ENCODE measurements at regions not wholly inside any gene's neighbourhood (a gene's known extent, or its start where the extent isn't known, plus 50 kb on each side); places are given as distances from the start of the nearest gene placed in this dataset.

DNA sequence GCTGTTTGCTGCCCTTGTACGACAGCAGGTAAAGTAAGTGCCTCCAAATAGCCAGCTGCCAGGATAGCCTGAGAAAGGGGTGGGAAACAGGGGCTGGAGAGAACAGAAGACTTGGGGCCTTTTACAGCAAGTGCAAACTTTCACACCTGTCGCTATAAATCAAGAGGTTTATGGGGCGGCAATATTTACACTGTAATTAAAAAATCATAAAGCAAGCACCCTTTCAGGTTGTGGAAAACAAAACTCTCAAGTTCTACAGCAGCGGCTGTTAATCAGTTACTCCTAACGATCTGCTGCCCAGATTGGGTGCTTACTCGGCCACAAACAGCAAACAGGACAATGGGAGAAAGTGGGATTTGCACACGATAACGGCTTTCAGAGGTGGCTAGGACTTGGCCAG lies 359.5 kb upstream of the ETAA1 start:
- TF ChIP-seq, protein P1, sequence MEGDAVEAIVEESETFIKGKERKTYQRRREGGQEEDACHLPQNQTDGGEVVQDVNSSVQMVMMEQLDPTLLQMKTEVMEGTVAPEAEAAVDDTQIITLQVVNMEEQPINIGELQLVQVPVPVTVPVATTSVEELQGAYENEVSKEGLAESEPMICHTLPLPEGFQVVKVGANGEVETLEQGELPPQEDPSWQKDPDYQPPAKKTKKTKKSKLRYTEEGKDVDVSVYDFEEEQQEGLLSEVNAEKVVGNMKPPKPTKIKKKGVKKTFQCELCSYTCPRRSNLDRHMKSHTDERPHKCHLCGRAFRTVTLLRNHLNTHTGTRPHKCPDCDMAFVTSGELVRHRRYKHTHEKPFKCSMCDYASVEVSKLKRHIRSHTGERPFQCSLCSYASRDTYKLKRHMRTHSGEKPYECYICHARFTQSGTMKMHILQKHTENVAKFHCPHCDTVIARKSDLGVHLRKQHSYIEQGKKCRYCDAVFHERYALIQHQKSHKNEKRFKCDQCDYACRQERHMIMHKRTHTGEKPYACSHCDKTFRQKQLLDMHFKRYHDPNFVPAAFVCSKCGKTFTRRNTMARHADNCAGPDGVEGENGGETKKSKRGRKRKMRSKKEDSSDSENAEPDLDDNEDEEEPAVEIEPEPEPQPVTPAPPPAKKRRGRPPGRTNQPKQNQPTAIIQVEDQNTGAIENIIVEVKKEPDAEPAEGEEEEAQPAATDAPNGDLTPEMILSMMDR (IDR thresholded peaks at IDR 0.05): no peak
- TF ChIP-seq POLR2A (IDR thresholded peaks at IDR 0.05): no peak
- Histone ChIP-seq H3K4me1 (no peaks in the 10 kb centered on the region), H3K27me3 (peaks cover 0 to 6% (median 0%) of the 10 kb centered on the region in 4 donors), H3K27ac (no peak overlapping the region), H3K4me3 (no peak overlapping the region), H3K9me3 (no peaks in the 10 kb centered on the region), H3K36me3 (no peaks in the 10 kb centered on the region)
- no peak for DNase-seq
- intact Hi-C loops (cut with DNase I): no loop called here
- WGBS, 2 donors: 74 to 78% methylated on average over 8 of the region's 8 CpGs

DNA sequence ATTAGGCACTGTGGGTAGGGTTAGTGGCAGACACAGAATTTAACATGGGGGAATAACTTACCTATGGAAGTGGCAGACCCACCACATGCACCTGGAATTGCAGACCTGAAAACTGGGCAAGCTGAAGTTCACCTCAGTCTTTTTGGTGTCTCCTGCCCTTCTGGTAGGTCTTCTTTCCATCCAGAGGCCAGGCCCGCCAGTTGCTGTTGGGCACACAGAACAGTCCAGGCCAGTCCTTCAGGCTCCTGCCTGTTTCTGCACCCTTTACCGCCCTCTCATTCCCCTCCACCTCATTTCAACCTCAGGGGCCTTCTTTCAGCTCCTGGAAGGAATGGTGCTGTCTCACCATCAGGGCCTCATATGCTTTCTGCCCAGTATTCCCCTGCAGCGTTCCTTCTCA lies 358.9 kb upstream of the ETAA1 start:
- no peak overlapping the region for H3K27ac ChIP-seq
- intact Hi-C loops (cut with DNase I): no loop called here

DNA sequence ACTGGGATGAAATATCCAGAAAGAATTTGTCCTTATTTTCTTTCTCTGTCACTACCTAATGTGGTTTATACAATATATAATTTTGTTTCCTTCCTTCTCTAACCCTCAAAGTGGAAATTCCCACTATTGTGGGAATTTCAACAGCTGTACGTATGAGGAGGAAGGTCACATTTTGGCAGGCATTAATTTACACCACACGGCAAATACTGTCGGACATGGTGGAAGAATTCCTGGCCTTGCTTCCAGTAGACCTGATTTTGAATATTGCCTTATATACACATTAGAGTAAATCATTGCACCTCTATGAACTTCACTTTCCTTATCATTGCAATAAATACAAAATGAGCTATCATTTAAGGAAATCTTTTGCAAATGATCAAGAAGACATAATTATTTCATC lies 358.1 kb upstream of the ETAA1 start:
- H3K4me1 ChIP-seq: no peaks in the 10 kb centered on the region
- no peak overlapping the region for H3K4me3 ChIP-seq
- H3K27me3 ChIP-seq: peaks cover 0 to 14% (median 0%) of the 10 kb centered on the region in 4 donors
- WGBS, 2 donors: 88 to 92% methylated on average over 3 of the region's 3 CpGs
- H3K9me3 ChIP-seq: no peaks in the 10 kb centered on the region
- DNase-seq: no peak
- no peaks in the 10 kb centered on the region for H3K36me3 ChIP-seq
- H3K27ac ChIP-seq: no peak overlapping the region
- intact Hi-C loops (cut with DNase I): no loop called here
- TF ChIP-seq POLR2A (IDR thresholded peaks at IDR 0.05): no peak

More for the DNA sequence above, 358.9 kb upstream of the ETAA1 start:
- H3K4me3 ChIP-seq: no peak overlapping the region
- H3K27me3 ChIP-seq: peaks cover 0 to 6% (median 0%) of the 10 kb centered on the region in 4 donors
- H3K36me3 ChIP-seq: no peaks in the 10 kb centered on the region
- no peak for TF ChIP-seq POLR2A (IDR thresholded peaks at IDR 0.05)
- TF ChIP-seq, protein P1 (IDR thresholded peaks at IDR 0.05): no peak
- no peaks in the 10 kb centered on the region for H3K4me1 ChIP-seq
- no peak for DNase-seq
- 87 to 100% methylated on average over 3 of the region's 3 CpGs for WGBS, 2 donors
- H3K9me3 ChIP-seq: no peaks in the 10 kb centered on the region

DNA sequence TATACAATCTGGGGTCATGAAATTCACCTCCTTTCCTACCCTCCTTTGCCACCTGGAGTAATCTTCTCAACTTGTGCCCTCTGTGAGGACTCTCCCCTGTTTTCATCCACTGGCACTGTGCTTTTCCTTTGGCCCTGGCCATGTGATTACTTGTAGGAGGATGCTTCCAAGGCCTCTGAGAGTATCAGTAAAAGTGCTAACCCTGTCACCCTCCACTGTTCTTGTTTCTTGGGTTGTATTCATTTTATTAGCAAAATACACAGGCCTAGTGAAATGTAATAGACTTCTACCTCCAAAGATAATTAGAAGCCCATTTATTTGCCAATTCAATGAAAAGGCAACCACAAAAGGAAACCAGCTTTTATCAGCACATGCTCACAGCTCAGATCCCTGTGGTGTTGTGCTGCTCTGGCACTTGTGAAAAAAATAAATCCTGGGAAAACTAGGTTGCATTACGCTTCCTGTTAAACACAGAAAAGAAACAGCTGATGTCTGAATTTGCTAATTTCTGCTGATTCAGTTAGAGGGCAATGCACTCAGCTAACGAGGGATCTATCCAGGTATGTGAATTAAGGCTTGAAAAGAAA lies 357.5 kb upstream of the ETAA1 start:
- no peaks in the 10 kb centered on the region for H3K9me3 ChIP-seq
- no peak overlapping the region for H3K27ac ChIP-seq
- WGBS, 2 donors: 64 to 82% methylated on average over 2 of the region's 2 CpGs
- H3K36me3 ChIP-seq: no peaks in the 10 kb centered on the region
- no peak overlapping the region for H3K4me3 ChIP-seq
- peaks cover 0 to 20% (median 0%) of the 10 kb centered on the region in 4 donors for H3K27me3 ChIP-seq
- no peaks in the 10 kb centered on the region for H3K4me1 ChIP-seq
- no peak for TF ChIP-seq POLR2A (IDR thresholded peaks at IDR 0.05)
- TF ChIP-seq, protein P1 (IDR thresholded peaks at IDR 0.05): no peak
- intact Hi-C loops (cut with DNase I): no loop called here
- no peak for DNase-seq

DNA sequence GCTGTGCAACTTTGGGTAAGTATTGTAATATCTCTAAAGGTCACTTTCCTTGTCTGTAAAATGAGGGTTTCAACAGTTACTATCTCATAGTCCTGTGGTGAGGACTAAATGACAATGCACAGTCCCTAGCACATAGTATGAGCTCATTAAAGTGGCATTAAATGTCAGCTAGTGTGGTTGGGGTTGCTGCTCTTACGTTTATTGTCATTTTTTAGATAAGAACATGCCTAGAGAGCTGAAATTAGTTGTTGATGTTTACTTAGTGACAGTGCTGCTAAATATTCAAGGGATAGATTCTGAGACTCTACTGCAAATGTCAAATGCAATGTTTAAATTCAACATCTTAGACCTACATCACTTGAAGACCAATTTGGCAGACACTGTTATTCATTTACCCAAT lies 356.1 kb upstream of the ETAA1 start:
- H3K9me3 ChIP-seq: no peaks in the 10 kb centered on the region
- TF ChIP-seq POLR2A (IDR thresholded peaks at IDR 0.05): no peak
- TF ChIP-seq, protein P1 (IDR thresholded peaks at IDR 0.05): no peak
- H3K27ac ChIP-seq: no peak overlapping the region
- H3K27me3 ChIP-seq: peaks cover 0 to 30% (median 0%) of the 10 kb centered on the region in 4 donors
- H3K4me3 ChIP-seq: no peak overlapping the region
- no peak for DNase-seq
- no peaks in the 10 kb centered on the region for H3K36me3 ChIP-seq
- intact Hi-C loops (cut with DNase I): no loop called here
- WGBS, 2 donors: 44 to 73% methylated on average over 1 of the region's 1 CpG
- peaks cover 0 to 1% (median 0%) of the 10 kb centered on the region in 3 donors for H3K4me1 ChIP-seq

Measured in esophagus squamous epithelium (tissue), 5 donors.